ENCODE measurements at regions not wholly inside any gene's neighbourhood (a gene's known extent, or its start where the extent isn't known, plus 50 kb on each side); places are given as distances from the start of the nearest gene placed in this dataset.
A peak's percentile ranks its signal among the peaks of the same experiment; 100 is the strongest.

GRCh38 chr2:133768256-133768655, 200.0 kb upstream of the NCKAP5 start:
- intact Hi-C loops (cut with DNase I): loop anchor here in 3 of 10 donors (5.0 kb wide), 2 partner anchors 91 to 191 kb away; no protein-coding TSS in a partner anchor
- Histone ChIP-seq H3K9me3 (peaks cover 0 to 4% (median 0%) of the 10 kb centered on the region in 12 donors), H3K27ac (peak overlapping the region in 4 of 12 donors; percentile 7 to 80 (median 51)), H3K27me3 (no peaks in the 10 kb centered on the region), H3K36me3 (no peaks in the 10 kb centered on the region), H3K4me3 (no peak overlapping the region), H3K4me1 (peaks cover 0 to 41% (median 11%) of the 10 kb centered on the region in 12 donors)
- WGBS, 4 donors: 47 to 61% (median 50%) methylated on average over 2 of the region's 2 CpGs
- DNase-seq (peak; percentile 48 to 82 (median 76)), ATAC-seq (peak in 3 of 4 donors; percentile 53 to 77 (median 56))
- TF ChIP-seq CTCF (IDR thresholded peaks at IDR 0.05) (no peak), POLR2A (IDR thresholded peaks at IDR 0.05) (no peak)

GRCh38 chr2:133768658-133769435, 200.6 kb upstream of the NCKAP5 start:
- no peak for DNase-seq
- H3K27me3 ChIP-seq: no peaks in the 10 kb centered on the region
- intact Hi-C loops (cut with DNase I): loop anchor here in 3 of 10 donors (5.0 kb wide), 2 partner anchors 92 to 192 kb away; no protein-coding TSS in a partner anchor
- no peaks in the 10 kb centered on the region for H3K36me3 ChIP-seq
- peaks cover 0 to 46% (median 14%) of the 10 kb centered on the region in 12 donors for H3K4me1 ChIP-seq
- WGBS, 4 donors: 78 to 86% (median 84%) methylated on average over 6 of the region's 6 CpGs
- no peak overlapping the region for H3K4me3 ChIP-seq
- ATAC-seq: peak in 2 of 4 donors; percentile 19 to 32
- peak overlapping the region in 4 of 12 donors; percentile 7 to 80 (median 51) for H3K27ac ChIP-seq
- TF ChIP-seq CTCF (IDR thresholded peaks at IDR 0.05) (no peak), POLR2A (IDR thresholded peaks at IDR 0.05) (no peak)
- H3K9me3 ChIP-seq: peaks cover 0 to 4% (median 0%) of the 10 kb centered on the region in 12 donors

- ATAC-seq (peak; percentile 65 to 86 (median 66)), DNase-seq (peak in 2 of 5 donors; percentile 32 to 60)
- Histone ChIP-seq H3K4me1 (peaks cover 0 to 36% (median 15%) of the 10 kb centered on the region in 12 donors), H3K9me3 (no peaks in the 10 kb centered on the region), H3K4me3 (no peak overlapping the region), H3K27me3 (no peaks in the 10 kb centered on the region), H3K27ac (peak overlapping the region in 11 of 12 donors; percentile 33 to 80 (median 73)), H3K36me3 (no peaks in the 10 kb centered on the region)
- TF ChIP-seq POLR2A (IDR thresholded peaks at IDR 0.05) (no peak), CTCF (IDR thresholded peaks at IDR 0.05) (no peak)
- intact Hi-C loops (cut with DNase I): loop anchor here in 6 of 10 donors (5.0 to 10.0 kb wide), 7 partner anchors 179 to 1229 kb away; partner anchors contain the start of gene NCKAP5 (in 3 of the 6)
- WGBS, 4 donors: 15 to 28% (median 23%) methylated on average over 2 of the region's 2 CpGs
Observed at GRCh38 chr2:133773854-133774653, 205.8 kb upstream of the NCKAP5 start.
